Brain microvascular endothelial cell (primary cell): ENCODE measurements at regions not wholly inside any gene's neighbourhood (a gene's known extent, or its start where the extent isn't known, plus 50 kb on each side); places are given as distances from the start of the nearest gene placed in this dataset.

Experiments used
- DNase-seq: peaks from one replicate; pipeline ENCODE4 v3.0.0-alpha.2; 2020
- H3K27ac ChIP-seq: fragments of 250-450 bp; sonication (Bioruptor Pico); 2 replicates; pipeline ENCODE4 v1.5.1; 2020; ENCODE audit warnings: mild to moderate bottlenecking, moderate library complexity
- H3K27me3 ChIP-seq: fragments of 250-450 bp; sonication (Bioruptor Pico); replicated peaks from 2 replicates; pipeline ENCODE4 v1.5.1; 2020; ENCODE audit warnings: mild to moderate bottlenecking
- H3K36me3 ChIP-seq: fragments of 250-450 bp; sonication (Bioruptor Pico); replicated peaks from 2 replicates; pipeline ENCODE4 v1.5.1; 2020; ENCODE audit warnings: mild to moderate bottlenecking
- H3K4me3 ChIP-seq: 2 replicates; pipeline ENCODE4 v1.5.1; 2011; ENCODE audit warnings: low read depth, mild to moderate bottlenecking, control low read depth, low read length, moderate library complexity
- in situ Hi-C: cut with HindIII; loops from 2 replicates; pipeline ENCODE4 v1.10.0; 2017; ENCODE audit warnings: low sequenced_read_pairs, low pct_ligation_motif_present
- TF ChIP-seq, protein P1 (sequence below): IDR thresholded peaks from 2 replicates; pipeline ENCODE4 v1.5.1; 2011; ENCODE audit warnings: low read depth, mild to moderate bottlenecking, moderate library complexity, low read length, control low read depth, inconsistent platforms; ENCODE audit errors: missing control alignments

DNA sequence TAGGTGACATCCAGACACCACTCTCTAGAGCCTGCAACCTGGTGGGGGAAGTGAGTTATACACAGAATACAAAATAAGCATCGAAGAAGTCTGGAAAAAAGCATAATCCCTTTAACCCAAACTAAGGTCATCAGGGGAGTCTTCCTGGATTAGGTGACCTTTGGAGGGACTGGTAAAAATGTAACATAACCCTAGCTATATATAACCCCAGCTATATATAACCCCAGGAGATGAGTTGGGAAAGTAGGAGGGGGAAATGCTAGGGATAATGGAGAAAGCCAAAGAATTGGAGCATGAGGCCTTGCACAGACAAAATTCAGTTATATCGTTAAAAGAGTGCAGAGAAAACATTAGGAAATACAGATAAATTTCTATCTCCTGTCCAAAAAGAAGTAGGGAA, 164.8 kb downstream of the QRSL1 start:
- no peaks in the 10 kb centered on the region for H3K36me3 ChIP-seq
- TF ChIP-seq, protein P1, sequence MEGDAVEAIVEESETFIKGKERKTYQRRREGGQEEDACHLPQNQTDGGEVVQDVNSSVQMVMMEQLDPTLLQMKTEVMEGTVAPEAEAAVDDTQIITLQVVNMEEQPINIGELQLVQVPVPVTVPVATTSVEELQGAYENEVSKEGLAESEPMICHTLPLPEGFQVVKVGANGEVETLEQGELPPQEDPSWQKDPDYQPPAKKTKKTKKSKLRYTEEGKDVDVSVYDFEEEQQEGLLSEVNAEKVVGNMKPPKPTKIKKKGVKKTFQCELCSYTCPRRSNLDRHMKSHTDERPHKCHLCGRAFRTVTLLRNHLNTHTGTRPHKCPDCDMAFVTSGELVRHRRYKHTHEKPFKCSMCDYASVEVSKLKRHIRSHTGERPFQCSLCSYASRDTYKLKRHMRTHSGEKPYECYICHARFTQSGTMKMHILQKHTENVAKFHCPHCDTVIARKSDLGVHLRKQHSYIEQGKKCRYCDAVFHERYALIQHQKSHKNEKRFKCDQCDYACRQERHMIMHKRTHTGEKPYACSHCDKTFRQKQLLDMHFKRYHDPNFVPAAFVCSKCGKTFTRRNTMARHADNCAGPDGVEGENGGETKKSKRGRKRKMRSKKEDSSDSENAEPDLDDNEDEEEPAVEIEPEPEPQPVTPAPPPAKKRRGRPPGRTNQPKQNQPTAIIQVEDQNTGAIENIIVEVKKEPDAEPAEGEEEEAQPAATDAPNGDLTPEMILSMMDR = no peak

DNA sequence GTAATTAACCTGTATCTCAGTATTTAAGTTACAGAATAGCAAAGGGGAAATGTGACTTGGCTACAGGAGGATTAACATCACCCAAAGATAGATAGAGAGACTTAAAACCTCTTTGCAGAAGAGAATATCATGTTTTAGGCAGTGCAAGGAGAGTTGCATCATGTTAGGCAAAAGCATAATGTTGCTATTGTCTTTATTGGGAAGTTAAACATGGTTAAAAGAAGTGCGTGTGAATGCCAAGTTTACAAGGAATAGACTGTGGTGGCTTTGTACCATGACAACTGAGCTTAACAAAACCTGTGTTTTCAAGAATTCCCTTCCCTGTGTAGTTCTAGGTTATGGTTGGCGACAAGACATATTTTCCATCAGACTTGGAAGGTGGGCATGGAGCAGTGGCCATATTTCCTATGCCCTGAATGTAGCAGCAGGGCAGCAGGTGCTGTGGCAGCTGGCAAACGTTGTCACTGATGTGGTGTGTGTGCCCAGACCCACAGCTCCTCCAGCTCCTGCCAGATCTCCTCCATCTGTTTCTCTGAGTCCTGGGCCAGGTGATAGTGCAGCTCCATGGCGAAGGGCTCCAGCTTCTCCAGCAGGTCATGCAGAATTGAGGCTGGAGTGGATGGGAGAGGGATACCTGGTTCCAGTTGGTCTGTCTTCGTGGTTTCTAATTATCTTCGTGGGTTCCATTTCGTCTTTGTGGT, 163.3 kb downstream of the QRSL1 start:
- in situ Hi-C loops = no loop called here
- H3K27me3 ChIP-seq = no peaks in the 10 kb centered on the region
- no peak for DNase-seq
- H3K27ac ChIP-seq = no peak overlapping the region
- no peak overlapping the region for H3K4me3 ChIP-seq
- no peaks in the 10 kb centered on the region for H3K36me3 ChIP-seq
- TF ChIP-seq, protein P1 = no peak

More for the DNA sequence above, 164.8 kb downstream of the QRSL1 start:
- H3K4me3 ChIP-seq = no peak overlapping the region
- in situ Hi-C loops = no loop called here
- H3K27ac ChIP-seq = no peak overlapping the region
- no peak for DNase-seq
- no peaks in the 10 kb centered on the region for H3K27me3 ChIP-seq

DNA sequence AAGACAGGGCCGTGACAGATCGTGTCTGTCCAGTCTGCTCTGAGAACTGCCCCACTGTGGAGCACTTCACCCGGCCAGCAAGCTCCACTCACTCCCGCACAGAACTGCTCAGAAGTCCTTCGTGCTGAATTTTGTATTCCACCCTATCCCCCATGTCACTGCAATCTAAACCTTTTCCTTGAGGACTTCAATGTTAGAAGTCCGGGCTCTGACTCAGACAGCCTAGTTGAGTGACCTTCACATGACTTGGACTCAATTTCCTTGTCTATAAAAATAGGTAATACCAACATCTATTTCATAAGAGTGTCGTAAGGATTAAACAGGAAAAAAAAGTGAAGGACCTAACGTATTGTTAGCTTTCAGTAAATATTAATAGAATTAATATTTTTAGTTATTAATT, 161.6 kb downstream of the QRSL1 start:
- DNase-seq = no peak
- H3K27me3 ChIP-seq = no peaks in the 10 kb centered on the region
- no peaks in the 10 kb centered on the region for H3K36me3 ChIP-seq
- no peak overlapping the region for H3K27ac ChIP-seq
- in situ Hi-C loops = no loop called here
- H3K4me3 ChIP-seq = no peak overlapping the region
- TF ChIP-seq, protein P1 = no peak

DNA sequence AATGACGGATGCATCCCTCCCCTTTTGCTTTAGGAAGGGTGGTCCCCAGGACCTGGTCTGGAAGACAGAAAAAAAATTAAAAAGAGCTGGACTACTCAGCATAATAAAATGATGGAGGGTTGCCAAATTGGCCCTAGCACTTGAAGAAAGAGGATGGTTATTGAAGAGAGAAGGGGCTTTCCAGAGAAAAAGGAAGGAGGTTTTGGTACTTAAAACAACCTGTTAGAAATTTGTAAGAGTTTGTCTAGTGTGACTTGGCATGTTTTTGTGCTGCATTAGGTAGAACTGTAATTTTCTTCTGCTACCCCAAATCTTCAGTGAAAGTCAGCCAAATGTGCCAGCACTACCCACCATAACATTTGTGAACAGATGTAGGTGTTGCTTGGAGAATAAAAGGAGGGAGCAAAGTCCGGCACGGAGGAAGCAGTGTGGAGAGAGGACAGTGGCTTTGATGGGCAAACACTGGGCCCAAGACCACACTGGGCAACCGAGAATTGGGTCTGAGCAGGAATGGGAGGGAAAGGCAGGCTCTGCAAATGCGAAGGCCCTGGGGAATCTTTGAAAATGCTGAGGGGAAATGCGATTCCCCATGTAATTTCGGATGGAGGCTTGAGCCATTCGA, 160.9 kb downstream of the QRSL1 start:
- H3K36me3 ChIP-seq = no peaks in the 10 kb centered on the region
- in situ Hi-C loops = no loop called here
- H3K27ac ChIP-seq = no peak overlapping the region
- no peak for DNase-seq
- H3K4me3 ChIP-seq = no peak overlapping the region
- no peaks in the 10 kb centered on the region for H3K27me3 ChIP-seq
- TF ChIP-seq, protein P1 = no peak

DNA sequence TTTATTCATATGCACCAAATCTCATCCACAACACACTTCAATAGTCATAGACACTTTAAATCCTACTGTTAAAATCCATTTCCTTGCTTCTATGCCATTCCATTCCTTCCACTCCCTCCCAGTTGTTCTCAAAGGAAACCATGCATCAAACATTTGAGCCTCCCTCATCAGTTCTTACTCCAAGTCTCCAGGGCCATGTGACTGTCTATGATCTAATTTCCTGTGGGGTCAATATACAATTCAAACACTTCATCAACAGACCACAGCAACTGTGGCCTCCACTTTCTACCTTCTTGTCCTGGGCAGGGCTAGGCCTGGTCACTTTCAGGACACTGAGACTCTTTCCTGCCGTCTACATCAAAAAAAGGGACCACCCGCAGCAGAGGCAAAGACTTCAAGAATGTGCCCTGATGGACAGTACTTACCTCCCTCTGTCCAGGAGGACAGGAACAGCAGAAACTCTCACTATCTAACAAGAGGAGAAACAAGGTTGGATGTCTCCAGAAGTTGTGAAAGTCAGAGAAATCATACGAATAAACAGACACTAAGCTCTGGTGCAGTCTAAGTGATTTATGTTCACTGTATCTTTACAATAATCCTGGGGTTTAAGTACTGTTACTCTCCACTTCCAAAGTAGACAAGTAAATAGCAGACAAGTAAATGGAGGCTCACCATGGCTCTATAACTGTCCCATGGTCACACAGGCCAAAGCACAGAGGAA, 160.2 kb downstream of the QRSL1 start:
- Histone ChIP-seq H3K27ac (no peak overlapping the region), H3K36me3 (no peaks in the 10 kb centered on the region), H3K27me3 (no peaks in the 10 kb centered on the region), H3K4me3 (no peak overlapping the region)
- no peak for DNase-seq
- TF ChIP-seq, protein P1 = no peak
- in situ Hi-C loops = no loop called here
